Colonic mucosa (tissue), 4 donors: ENCODE measurements at regions not wholly inside any gene's neighbourhood (a gene's known extent, or its start where the extent isn't known, plus 50 kb on each side); places are given as distances from the start of the nearest gene placed in this dataset.
A peak's percentile ranks its signal among the peaks of the same experiment; 100 is the strongest.

Experiments used
- DNase-seq: peaks from one replicate; pipeline ENCODE4 v3.0.0-alpha.2; 2020
- H3K27ac ChIP-seq: fragments of 200-600 bp; one replicate; pipeline ENCODE4 v1.8.0; 2021
- H3K27me3 ChIP-seq: fragments of 200-600 bp; one replicate; pipeline ENCODE4 v1.8.0; 2021
- H3K36me3 ChIP-seq: fragments of 200-600 bp; one replicate; pipeline ENCODE4 v1.8.0; 2021
- H3K4me1 ChIP-seq: fragments of 200-600 bp; one replicate; pipeline ENCODE4 v1.8.0; 2021; ENCODE audit warnings: mild to moderate bottlenecking
- H3K4me3 ChIP-seq: fragments of 200-600 bp; one replicate; pipeline ENCODE4 v1.8.0; 2021
- H3K9ac ChIP-seq, 2 donors: one replicate each; pipeline ENCODE4 v1.7.0; 2013; ENCODE audit warnings: control low read depth in 2 of 2, low read depth in 2 of 2, low read length in 2 of 2
- H3K9me3 ChIP-seq: fragments of 200-600 bp; one replicate; pipeline ENCODE4 v1.8.0; 2021
- intact Hi-C: fragments of 100-400 bp; cut with DNase I; formaldehyde crosslinking; loops from one replicate; pipeline ENCODE4 v1.14.1; 2022
- TF ChIP-seq, protein P1 (sequence below): fragments of 200-600 bp; IDR thresholded peaks from one replicate; pipeline ENCODE4 v1.8.0; 2022; ENCODE audit warnings: antibody characterized with exemption, mild to moderate bottlenecking
- donor health status: healthy.
- donor health status: DM: no; HTN: no; CAD: no.
- donor health status: DM: no; HTN: no; CAD: no.

DNA sequence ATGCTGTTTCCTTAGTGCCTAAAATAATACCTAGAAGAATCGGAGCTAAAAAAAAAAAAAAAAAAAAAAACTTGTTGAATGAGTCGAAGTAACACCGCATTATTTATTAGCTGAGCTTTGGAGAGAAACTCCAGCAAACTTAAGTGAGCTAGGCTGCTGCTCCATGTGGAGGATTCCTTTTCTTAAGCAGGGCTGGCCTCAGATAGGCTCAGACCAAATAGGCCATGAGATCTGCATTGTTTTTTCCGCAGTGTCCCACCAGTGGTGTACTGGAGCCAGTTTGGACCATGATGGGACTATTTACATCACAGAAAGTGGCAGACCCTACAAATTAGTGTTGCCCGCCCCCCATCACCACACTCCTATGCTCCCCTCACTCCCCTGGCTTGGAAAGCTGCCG, 341.4 kb downstream of the DTWD2 start:
- Histone ChIP-seq H3K9ac (no peak overlapping the region), H3K9me3 (no peaks in the 10 kb centered on the region), H3K4me1 (no peaks in the 10 kb centered on the region), H3K36me3 (no peaks in the 10 kb centered on the region), H3K4me3 (no peak overlapping the region), H3K27me3 (no peaks in the 10 kb centered on the region), H3K27ac (no peak overlapping the region)
- intact Hi-C loops: no loop called here
- no peak for DNase-seq
- TF ChIP-seq, protein P1, sequence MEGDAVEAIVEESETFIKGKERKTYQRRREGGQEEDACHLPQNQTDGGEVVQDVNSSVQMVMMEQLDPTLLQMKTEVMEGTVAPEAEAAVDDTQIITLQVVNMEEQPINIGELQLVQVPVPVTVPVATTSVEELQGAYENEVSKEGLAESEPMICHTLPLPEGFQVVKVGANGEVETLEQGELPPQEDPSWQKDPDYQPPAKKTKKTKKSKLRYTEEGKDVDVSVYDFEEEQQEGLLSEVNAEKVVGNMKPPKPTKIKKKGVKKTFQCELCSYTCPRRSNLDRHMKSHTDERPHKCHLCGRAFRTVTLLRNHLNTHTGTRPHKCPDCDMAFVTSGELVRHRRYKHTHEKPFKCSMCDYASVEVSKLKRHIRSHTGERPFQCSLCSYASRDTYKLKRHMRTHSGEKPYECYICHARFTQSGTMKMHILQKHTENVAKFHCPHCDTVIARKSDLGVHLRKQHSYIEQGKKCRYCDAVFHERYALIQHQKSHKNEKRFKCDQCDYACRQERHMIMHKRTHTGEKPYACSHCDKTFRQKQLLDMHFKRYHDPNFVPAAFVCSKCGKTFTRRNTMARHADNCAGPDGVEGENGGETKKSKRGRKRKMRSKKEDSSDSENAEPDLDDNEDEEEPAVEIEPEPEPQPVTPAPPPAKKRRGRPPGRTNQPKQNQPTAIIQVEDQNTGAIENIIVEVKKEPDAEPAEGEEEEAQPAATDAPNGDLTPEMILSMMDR: no peak

DNA sequence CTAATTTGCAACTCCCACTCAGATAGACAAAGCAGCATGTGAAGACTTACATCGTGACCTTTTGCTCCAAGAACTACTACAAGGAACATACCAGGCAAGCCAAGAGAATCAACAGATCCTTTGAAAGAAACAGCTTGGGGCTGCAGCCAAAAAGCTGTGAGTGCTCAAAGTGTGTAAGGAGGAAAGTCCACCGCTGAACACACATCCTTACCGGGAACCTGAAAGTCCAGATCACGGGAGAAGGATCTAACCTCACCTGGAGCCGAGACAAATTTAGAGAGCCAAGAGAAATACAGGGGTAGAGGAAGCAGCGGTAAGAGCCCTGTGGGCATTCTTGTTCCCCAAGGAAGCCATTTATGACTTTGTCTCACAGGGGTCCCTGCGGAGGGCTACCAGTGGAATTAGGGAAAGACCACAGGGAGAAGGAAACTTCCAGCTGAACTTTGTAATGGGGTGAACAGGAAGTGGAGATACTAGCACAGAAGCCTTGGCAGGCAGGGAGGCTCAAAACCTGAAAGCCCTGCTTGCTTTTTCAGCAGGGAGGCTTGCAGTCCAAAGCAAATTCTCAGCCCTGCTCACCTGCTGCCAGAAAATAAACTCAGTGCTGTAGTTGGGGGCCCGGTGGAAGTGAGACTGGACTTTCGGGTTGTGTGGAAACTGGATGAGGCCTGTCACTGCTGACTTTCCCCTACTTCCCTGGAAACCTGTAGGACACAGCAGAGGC, 350.2 kb downstream of the DTWD2 start:
- TF ChIP-seq, protein P1: no peak
- Histone ChIP-seq H3K4me1 (no peaks in the 10 kb centered on the region), H3K27ac (no peak overlapping the region), H3K27me3 (no peaks in the 10 kb centered on the region), H3K9ac (peak overlapping the region in 1 of 2 donors; percentile 4), H3K9me3 (no peaks in the 10 kb centered on the region), H3K4me3 (no peak overlapping the region), H3K36me3 (no peaks in the 10 kb centered on the region)
- peak; percentile 18 for DNase-seq
- intact Hi-C loops: no loop called here

DNA sequence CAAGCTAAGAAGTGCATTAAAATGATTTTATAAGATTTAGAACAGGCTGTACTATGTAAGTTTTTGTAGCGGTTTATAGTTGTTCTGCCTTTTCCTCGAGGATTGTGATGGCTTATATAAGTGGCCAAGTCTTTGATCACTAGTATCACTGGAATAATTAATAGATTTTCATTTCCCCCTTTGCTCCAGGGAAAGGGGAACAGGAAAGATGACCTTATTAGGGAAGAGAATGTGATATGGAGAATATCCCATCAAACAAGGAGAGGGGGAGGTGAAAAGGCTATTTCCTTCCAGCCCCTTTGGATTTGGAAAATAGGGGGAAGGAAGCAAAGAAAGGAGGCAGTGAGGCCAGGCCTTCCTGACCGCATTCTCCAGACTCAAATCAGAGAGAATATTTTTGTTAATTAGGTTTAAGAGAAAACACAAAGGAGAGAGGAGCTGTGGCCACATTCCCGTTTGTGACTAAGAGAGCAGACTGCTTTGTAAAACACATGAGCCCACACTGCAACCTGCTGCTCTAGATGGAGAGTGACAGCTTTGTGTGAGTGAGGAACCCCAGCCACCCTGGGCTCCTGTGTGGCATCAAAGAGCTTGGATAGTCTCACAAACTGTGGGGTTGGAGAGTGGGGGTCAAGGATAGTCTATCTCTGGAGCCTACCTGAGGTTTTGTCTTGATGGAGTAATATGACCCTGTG, 359.5 kb downstream of the DTWD2 start:
- TF ChIP-seq, protein P1: no peak
- DNase-seq: no peak
- intact Hi-C loops: no loop called here

DNA sequence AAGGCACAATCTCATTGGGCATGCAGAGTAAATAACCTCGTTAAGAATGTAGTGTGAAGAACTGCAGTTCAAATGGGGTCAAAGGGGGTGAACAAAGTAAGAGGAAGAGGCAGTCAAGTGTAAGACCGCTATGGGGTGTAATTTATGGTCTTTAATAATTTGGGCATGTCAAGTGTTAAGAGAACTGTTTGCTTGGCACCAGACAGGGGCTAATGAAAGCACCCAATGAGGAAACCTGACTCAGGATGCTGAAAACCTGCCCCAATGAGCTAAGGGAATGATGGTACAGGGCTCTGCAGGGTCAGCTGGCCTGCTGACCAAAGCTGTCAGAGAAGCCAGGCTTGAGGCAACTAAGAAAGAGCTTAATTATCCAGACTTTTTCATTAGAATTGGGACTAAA, 368.1 kb downstream of the DTWD2 start:
- H3K4me1 ChIP-seq: no peaks in the 10 kb centered on the region
- TF ChIP-seq, protein P1: no peak
- intact Hi-C loops: no loop called here
- H3K9ac ChIP-seq: no peak overlapping the region
- no peak overlapping the region for H3K4me3 ChIP-seq
- no peaks in the 10 kb centered on the region for H3K36me3 ChIP-seq
- no peak for DNase-seq
- H3K9me3 ChIP-seq: no peaks in the 10 kb centered on the region
- no peak overlapping the region for H3K27ac ChIP-seq
- H3K27me3 ChIP-seq: no peaks in the 10 kb centered on the region

More for the DNA sequence above, 359.5 kb downstream of the DTWD2 start:
- Histone ChIP-seq H3K4me1 (no peaks in the 10 kb centered on the region), H3K27me3 (no peaks in the 10 kb centered on the region), H3K9ac (no peak overlapping the region), H3K27ac (no peak overlapping the region), H3K4me3 (no peak overlapping the region), H3K9me3 (no peaks in the 10 kb centered on the region), H3K36me3 (no peaks in the 10 kb centered on the region)

DNA sequence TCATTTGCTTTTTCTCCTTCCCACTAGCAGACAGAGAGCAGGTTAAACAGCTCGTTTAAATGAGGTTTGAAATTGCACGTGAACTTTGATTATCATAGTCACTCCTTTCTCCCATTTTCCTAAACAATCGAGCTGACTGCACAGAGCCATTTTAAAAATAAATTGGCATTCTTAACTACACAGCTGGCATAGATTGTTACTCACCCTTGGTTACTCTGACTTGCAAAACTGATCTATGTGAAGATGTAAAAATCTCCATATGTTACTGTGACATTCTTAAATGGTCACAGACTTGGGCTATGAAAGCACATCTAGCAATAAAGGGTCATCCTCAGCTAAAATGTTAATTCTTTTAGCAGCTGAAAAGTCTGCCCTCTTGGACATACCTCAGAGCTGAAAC, 368.5 kb downstream of the DTWD2 start:
- no peak overlapping the region for H3K4me3 ChIP-seq
- H3K27me3 ChIP-seq: no peaks in the 10 kb centered on the region
- TF ChIP-seq, protein P1: no peak
- no peak overlapping the region for H3K27ac ChIP-seq
- H3K9me3 ChIP-seq: no peaks in the 10 kb centered on the region
- H3K36me3 ChIP-seq: no peaks in the 10 kb centered on the region
- H3K9ac ChIP-seq: no peak overlapping the region
- no peak for DNase-seq
- intact Hi-C loops: no loop called here
- no peaks in the 10 kb centered on the region for H3K4me1 ChIP-seq
